ENCODE measurements at regions not wholly inside any gene's neighbourhood (a gene's known extent, or its start where the extent isn't known, plus 50 kb on each side); places are given as distances from the start of the nearest gene placed in this dataset.

- no peak for DNase-seq (ENCODE audit: low read depth in 2 of 2)
Observed at GRCh38 chr16:65457084-65457483, 335.2 kb upstream of the CDH11 start.

DNA sequence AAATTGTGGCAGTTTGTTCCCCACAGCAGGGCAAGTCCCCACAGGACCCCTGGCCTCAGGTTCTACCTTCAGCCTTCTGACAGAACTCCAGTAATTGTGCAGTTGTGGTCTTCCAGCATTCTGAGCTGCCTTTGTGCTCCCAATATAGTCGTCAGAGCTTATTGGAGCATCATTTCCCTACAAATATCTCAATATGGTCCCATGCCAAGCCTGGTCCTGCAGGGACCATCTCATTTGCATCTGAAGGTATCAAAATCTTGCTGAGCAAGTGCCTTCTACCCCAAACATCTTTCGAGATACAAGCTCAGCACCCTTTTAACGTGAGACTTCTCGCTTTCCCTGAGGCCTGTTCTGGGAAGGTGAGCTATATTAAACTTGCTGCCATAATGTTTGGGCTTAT lies 333.9 kb upstream of the CDH11 start:
- DNase-seq (ENCODE audit: low read depth in 2 of 2) = no peak

DNA sequence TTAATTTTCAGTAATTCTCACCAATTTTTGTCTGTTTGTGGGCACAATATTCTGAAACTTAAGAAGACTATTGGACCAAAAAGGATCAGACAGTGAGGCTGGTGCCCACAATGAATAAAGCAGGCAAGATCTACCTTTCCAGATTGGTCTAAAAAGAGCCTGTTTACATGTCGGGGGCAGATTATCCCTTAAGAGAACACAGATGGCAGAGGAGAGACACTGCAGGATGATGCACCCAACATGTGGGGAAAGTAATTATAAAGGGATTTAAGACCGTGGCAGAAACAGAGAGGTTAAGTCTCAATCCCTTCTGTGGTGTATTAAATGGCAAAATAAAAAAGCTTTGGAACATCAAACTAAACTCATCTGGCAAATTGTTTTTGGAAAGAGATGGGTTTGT lies 331.8 kb upstream of the CDH11 start:
- DNase-seq (ENCODE audit: low read depth in 2 of 2) = no peak

DNA sequence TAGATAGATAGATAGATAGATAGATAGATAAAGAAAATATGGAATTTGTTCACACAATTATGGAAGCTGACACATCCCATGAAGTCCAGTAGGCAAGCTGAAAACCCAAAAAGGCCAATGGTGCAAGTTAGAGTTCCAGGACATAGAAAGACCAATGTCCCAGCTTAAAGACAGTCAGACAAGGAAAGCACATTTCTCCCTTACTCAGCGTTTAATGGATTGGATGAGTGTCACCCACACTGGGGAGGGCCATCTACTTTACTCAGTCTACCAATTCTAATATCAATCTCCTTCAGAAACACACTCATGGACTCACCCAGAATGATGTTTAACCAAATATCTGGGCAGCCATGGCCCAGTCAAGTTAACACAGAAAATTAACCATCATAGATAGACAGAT lies 327.7 kb upstream of the CDH11 start:
- DNase-seq (ENCODE audit: low read depth in 2 of 2) = no peak

- DNase-seq (ENCODE audit: low read depth in 2 of 2) = no peak
Observed at GRCh38 chr16:65446427-65446826, 324.6 kb upstream of the CDH11 start.

- no peak for DNase-seq (ENCODE audit: low read depth in 2 of 2)
Observed at GRCh38 chr16:65445313-65446260, 323.7 kb upstream of the CDH11 start.

- no peak for DNase-seq (ENCODE audit: low read depth in 2 of 2)
Observed at GRCh38 chr16:65441501-65441900, 319.6 kb upstream of the CDH11 start.

DNA sequence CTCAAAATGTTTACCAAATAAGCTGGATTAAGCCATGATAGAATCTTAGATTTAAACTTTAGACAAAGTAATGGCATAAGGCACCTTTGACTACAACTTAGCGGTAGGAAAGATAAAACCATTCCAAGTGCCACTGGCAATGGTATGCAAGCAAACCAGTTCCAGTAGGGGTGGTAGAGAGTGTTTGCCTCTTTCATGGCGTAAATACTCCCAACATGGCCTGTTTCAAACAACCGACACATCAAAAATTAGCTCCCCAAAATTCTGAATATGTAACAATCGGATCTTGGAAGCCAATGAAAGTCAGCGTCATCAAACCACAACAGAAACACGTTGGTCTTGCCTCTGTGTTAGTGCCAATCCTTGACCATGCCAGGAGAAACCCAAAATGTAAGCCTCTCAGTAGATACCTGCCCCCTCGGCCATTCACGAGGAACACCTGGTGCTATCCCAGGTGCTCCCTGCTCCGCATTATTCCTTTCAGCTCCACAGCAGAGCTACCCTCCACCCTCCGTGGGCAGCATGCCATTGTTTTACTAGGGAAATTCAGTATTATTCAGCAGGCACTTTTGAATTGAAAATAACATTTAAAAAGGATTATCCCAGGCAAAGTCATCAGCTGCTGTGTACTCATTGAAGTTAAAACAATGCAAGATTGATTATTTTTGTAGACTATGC lies 307.8 kb upstream of the CDH11 start:
- DNase-seq (ENCODE audit: low read depth in 2 of 2) = no peak

DNA sequence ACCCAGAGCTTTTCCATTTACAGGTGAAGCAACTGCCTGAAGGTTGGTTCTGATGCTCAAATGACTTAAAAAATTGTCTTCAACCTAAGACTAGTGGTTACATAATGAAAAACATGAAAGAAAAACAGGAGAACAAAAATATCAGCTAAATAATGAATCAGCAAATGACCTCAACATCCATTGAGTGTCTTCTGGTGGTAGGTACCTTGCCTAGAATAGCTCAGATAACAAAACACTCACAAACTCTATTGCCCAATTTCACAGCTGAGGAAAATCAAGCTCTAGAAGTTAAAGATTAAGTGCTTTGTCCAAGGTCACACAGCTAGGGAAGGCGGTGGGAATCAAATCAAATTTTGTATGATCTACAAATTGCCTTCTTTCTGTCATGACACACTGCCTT lies 304.6 kb upstream of the CDH11 start:
- DNase-seq (ENCODE audit: low read depth in 2 of 2) = no peak

DNA sequence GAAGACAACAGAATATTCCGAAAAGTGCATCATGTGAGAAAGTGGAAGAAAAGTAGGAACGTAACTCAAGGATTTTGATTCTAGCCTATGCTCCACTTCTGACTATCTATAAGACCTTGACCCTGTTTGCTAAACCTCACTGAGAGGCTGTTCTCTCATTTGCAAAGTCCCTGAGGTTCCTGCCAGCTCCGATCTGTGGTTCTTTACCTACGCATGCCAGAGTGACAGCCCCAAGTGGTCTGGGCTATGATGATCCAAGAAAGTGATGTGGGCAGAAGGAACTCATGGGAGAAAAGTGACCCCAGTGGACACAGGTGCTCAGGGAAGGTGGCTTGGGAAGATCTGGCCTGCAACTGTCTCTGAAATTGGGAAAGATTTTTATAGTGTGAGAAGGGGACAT lies 301.1 kb upstream of the CDH11 start:
- DNase-seq (ENCODE audit: low read depth in 2 of 2) = no peak

- no peak for DNase-seq (ENCODE audit: low read depth in 2 of 2)
Observed at GRCh38 chr16:65421596-65421995, 299.7 kb upstream of the CDH11 start.

DNA sequence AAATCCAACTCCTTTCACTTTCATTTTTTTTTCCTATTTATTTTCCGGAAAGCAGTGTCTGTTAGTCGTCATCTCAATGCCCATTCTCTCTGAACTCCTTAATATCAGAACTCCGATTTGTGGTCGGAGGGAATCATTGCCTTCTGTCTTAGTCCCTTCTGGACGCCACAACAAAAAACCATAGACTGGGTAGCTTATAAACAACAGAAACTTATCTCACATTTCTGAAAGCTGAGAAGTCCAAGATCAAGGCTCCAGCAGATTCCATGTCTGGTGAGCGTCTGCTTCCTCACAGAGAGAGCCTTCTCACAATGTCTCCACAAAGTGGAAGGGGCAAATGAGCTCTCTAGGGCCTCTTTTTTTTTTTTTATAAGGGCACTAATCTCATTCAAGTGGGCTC lies 296.6 kb upstream of the CDH11 start:
- DNase-seq (ENCODE audit: low read depth in 2 of 2) = no peak

DNA sequence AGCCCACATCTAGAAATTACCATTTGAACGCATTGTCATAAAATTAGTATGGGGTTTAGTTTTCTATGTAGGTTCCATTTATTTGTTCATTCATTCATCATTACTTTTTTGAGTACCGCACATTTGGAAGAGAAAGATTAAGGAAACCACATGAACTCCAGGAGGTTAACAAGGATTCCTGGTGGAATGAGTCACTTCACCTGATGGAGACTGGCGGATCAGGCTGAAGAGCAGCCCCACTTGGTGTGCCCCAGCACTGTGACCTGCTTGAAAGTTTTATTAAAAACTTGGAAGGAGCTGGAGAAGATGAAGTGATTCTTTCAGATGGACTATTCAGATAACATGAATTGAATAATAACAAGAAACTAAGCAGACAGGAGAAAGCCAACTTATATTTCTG lies 293.6 kb upstream of the CDH11 start:
- no peak for DNase-seq (ENCODE audit: low read depth in 2 of 2)

GRCh38 chr16:65414284-65414984 lies 292.6 kb upstream of the CDH11 start:
- no peak for DNase-seq (ENCODE audit: low read depth in 2 of 2)

DNA sequence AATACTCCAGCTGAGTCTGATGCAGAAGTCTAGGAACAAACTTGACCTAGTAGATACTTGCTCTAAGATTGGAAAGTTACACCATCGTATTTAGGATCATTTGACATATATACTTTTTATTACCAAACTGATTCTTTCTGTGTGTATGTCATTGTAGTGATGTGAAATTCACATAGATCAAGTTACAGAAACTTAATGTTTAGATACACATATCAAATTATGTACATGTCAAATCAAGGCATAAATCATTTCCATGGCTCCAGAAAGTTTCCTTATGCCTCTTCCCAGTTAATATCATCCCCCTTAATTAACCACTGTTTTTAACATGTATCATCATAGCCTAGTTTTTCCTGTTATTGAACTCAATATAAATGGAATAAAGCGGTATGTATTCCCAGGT lies 292.0 kb upstream of the CDH11 start:
- no peak for DNase-seq (ENCODE audit: low read depth in 2 of 2)

GRCh38 chr16:65410801-65411200 lies 288.9 kb upstream of the CDH11 start:
- DNase-seq (ENCODE audit: low read depth in 2 of 2) = no peak

DNA sequence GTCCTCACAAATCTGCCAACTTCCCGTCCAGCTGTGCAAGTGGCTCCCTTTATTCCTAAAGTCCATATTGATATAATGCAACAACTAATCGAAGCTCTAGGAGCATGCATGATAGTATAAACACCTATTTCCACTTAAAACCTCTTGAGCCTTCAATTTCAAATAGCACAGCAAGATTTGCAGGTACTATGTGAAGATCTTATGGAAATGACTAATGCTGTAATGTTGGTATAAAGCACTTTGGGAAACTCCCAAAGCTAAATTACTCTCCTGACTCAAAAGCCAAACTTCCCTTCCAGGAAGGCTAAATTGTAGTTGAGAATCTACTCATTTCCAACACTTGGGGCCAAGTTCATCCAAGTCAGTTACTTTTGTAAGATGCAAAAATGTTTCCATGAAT lies 287.6 kb upstream of the CDH11 start:
- DNase-seq (ENCODE audit: low read depth in 2 of 2) = no peak

GRCh38 chr16:65406933-65407332 lies 285.1 kb upstream of the CDH11 start:
- DNase-seq (ENCODE audit: low read depth in 2 of 2) = no peak

DNA sequence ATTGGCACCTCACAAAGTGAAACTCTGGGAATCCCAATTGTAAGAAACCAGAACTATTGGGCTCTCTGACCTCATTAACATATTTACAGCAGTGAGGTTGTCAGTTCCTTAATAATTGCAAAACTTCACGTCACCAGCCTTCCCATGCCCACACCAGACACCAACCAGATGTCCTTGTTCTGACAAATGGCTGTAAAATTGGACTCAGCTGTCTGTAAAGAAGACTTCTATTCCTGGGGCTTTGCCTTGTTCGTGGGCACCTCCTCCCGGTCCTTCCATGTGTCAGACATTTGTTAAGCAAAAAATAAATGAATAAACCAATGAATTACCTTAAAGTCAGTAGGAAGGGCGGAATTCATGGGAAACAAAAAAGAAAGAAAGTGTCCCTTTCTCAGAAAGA lies 284.3 kb upstream of the CDH11 start:
- no peak for DNase-seq (ENCODE audit: low read depth in 2 of 2)

GRCh38 chr16:65394281-65394680 lies 272.4 kb upstream of the CDH11 start:
- DNase-seq (ENCODE audit: low read depth in 2 of 2) = no peak

GRCh38 chr16:65392806-65393565 lies 271.1 kb upstream of the CDH11 start:
- DNase-seq (ENCODE audit: low read depth in 2 of 2) = no peak

DNA sequence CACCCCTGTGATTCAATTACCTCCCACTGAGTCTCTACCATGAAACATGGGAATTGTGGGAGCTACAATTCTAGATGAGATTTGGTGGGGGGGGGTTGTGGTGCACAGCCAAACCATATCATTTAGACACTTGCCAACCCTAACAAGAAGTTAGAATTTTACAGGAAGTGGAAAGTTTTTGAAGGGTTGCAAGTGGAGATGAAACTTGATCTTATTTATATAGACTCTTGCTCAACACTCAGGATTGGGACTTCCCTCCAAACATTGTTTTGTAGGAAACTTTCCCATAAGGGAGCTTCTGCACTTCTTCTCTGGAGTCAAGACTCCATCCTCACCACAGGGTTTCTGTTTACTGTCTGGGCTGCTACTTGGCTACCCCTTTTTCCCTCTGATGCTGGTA lies 266.7 kb upstream of the CDH11 start:
- DNase-seq (ENCODE audit: low read depth in 2 of 2) = no peak

Measured in stimulated activated CD4-positive, alpha-beta T cell treated with anti-CD3 and anti-CD28 coated beads, Interleukin-1b, Interleukin-23, amount 100 ng/mL, for 1 hour (primary cell).